OCI-LY7 (cell line): ENCODE measurements at regions not wholly inside any gene's neighbourhood (a gene's known extent, or its start where the extent isn't known, plus 50 kb on each side); places are given as distances from the start of the nearest gene placed in this dataset.

ENCODE experiments used
- BruUV-seq: library from RNA; stranded (reverse); fragments of 400-500 nt; replicated peaks from 2 replicates; lab custom pipeline; 2021; lab: Mats Ljungman, UMichigan
- CTCF ChIA-PET: fragments of 300-600 bp; sonication (Branson Sonifier 250); formaldehyde crosslinking; loops from one replicate; lab custom pipeline; 2022; ENCODE audit warnings: antibody characterized with exemption; ENCODE audit not compliant: unreplicated experiment; lab: Charles Lee
- POLR2A ChIA-PET: fragments of 300-600 bp; sonication (Branson Sonifier 250); formaldehyde crosslinking; loops from one replicate; lab custom pipeline; 2022; ENCODE audit warnings: antibody characterized with exemption; lab: Charles Lee
- DNase-seq: peaks from one replicate; pipeline ENCODE4 v3.0.0-alpha.2; 2015; ENCODE audit warnings: low spot score
- H2AFZ ChIP-seq: fragments of 200-600 bp; sonication (generic), shearing (Covaris generic); 2 replicates; pipeline ENCODE4 v1.6.1; 2014; ENCODE audit warnings: mild to moderate bottlenecking, antibody characterized with exemption, low read length, moderate library complexity
- H3K27ac ChIP-seq: fragments of 200-600 bp; sonication (generic); 2 replicates; pipeline ENCODE4 v1.5.1; 2014; ENCODE audit warnings: mixed run types, low read depth, mild to moderate bottlenecking, moderate library complexity, low read length, inconsistent platforms; ENCODE audit not compliant: poor library complexity, severe bottlenecking
- H3K36me3 ChIP-seq: fragments of 200-600 bp; sonication (generic); 2 replicates; pipeline ENCODE4 v1.6.1; 2014; ENCODE audit warnings: mild to moderate bottlenecking, antibody characterized with exemption, low read length, moderate library complexity, mixed read lengths; ENCODE audit not compliant: insufficient read depth
- H3K4me1 ChIP-seq: fragments of 200-600 bp; sonication (generic); 2 replicates; pipeline ENCODE4 v1.5.1; 2014; ENCODE audit warnings: mild to moderate bottlenecking, low read length; ENCODE audit not compliant: insufficient read depth, poor library complexity, severe bottlenecking
- H3K4me2 ChIP-seq: fragments of 200-600 bp; sonication (generic); 2 replicates; pipeline ENCODE4 v1.6.1; 2014; ENCODE audit warnings: mild to moderate bottlenecking, low read length
- H3K4me3 ChIP-seq: fragments of 200-600 bp; sonication (generic); 2 replicates; pipeline ENCODE4 v1.5.1; 2014; ENCODE audit warnings: mild to moderate bottlenecking, low read depth, low read length; ENCODE audit not compliant: poor library complexity, severe bottlenecking
- H3K79me2 ChIP-seq: fragments of 200-600 bp; sonication (generic); 2 replicates; pipeline ENCODE4 v1.6.1; 2016; ENCODE audit warnings: low read depth, mild to moderate bottlenecking, low read length, moderate library complexity, mixed read lengths; ENCODE audit not compliant: insufficient read depth
- H3K9me2 ChIP-seq: fragments of 200-600 bp; sonication (generic); 2 replicates; pipeline ENCODE4 v1.6.1; 2016; ENCODE audit warnings: mild to moderate bottlenecking, low read length, mixed read lengths; ENCODE audit not compliant: insufficient read depth
- H3K9me3 ChIP-seq: fragments of 200-600 bp; sonication (generic); 2 replicates; pipeline ENCODE4 v1.6.1; 2014; ENCODE audit warnings: mild to moderate bottlenecking, mixed run types, low read length, mixed read lengths
- H4K20me1 ChIP-seq: fragments of 200-600 bp; sonication (generic); 2 replicates; pipeline ENCODE4 v1.6.1; 2014; ENCODE audit warnings: mild to moderate bottlenecking, antibody characterized with exemption, low read length, moderate library complexity, mixed read lengths; ENCODE audit not compliant: insufficient read depth
- CTCF ChIP-seq: fragments of 200-600 bp; sonication (generic); conservative IDR thresholded peaks from 2 replicates; pipeline ENCODE4 v1.5.1; 2014; ENCODE audit warnings: mild to moderate bottlenecking, antibody characterized with exemption, low read length, moderate library complexity, mixed read lengths
- EZH2phosphoT487 ChIP-seq: fragments of 200-600 bp; sonication (generic); IDR thresholded peaks from 2 replicates; pipeline ENCODE4 v1.6.1; 2018; ENCODE audit warnings: low read depth, borderline replicate concordance, mild to moderate bottlenecking, mixed run types, antibody characterized with exemption, low read length, moderate library complexity, mixed read lengths
- intact Hi-C: fragments of 100-400 bp; cut with micrococcal nuclease; formaldehyde crosslinking; loops from one replicate; pipeline ENCODE4 v1.10.0; 2022; ENCODE audit not compliant: unreplicated experiment

GRCh38 chr10:34015700-34016099 is 681.2 kb upstream of the NRP1 start:
- H3K36me3 ChIP-seq, result no peaks in the 10 kb centered on the region
- H4K20me1 ChIP-seq, result no peaks in the 10 kb centered on the region
- no peak overlapping the region for H2AFZ ChIP-seq
- H3K9me2 ChIP-seq, result no peaks in the 10 kb centered on the region
- H3K27ac ChIP-seq, result no peak overlapping the region
- no TSS peak for BruUV-seq
- H3K4me2 ChIP-seq, result no peak overlapping the region
- CTCF ChIA-PET, result no interaction called here
- no peaks in the 10 kb centered on the region for H3K9me3 ChIP-seq
- TF ChIP-seq CTCF, result no peak
- TF ChIP-seq EZH2phosphoT487, result no peak
- no peaks in the 10 kb centered on the region for H3K79me2 ChIP-seq
- intact Hi-C loops, result no loop called here
- DNase-seq, result no peak
- no peaks in the 10 kb centered on the region for H3K4me1 ChIP-seq
- no peak overlapping the region for H3K4me3 ChIP-seq
- POLR2A ChIA-PET, result no interaction called here

- CTCF ChIA-PET, result no interaction called here
- Histone ChIP-seq H3K4me2 (no peak overlapping the region), H2AFZ (no peak overlapping the region)
These were observed 678.8 kb upstream of the NRP1 start for GRCh38 chr10:34013235-34013634.

More at GRCh38 chr10:34013235-34013634, 678.8 kb upstream of the NRP1 start:
- Histone ChIP-seq H3K9me2 (no peaks in the 10 kb centered on the region), H3K79me2 (no peaks in the 10 kb centered on the region), H3K4me1 (no peaks in the 10 kb centered on the region), H4K20me1 (no peaks in the 10 kb centered on the region), H3K9me3 (no peaks in the 10 kb centered on the region), H3K36me3 (no peaks in the 10 kb centered on the region), H3K27ac (no peak overlapping the region), H3K4me3 (no peak overlapping the region)
- no peak for DNase-seq
- intact Hi-C loops, result no loop called here
- TF ChIP-seq EZH2phosphoT487 (no peak), CTCF (no peak)
- no TSS peak for BruUV-seq
- POLR2A ChIA-PET, result interaction anchor here (0.6 kb wide), 1 partner anchor 82 kb away, joined by 3 read pairs; no protein-coding TSS in a partner anchor
